K562 (cell line): ENCODE measurements at regions not wholly inside any gene's neighbourhood (a gene's known extent, or its start where the extent isn't known, plus 50 kb on each side); places are given as distances from the start of the nearest gene placed in this dataset.

Experiments
- FOXM1 ChIP-seq, 2 experiments: fragments of 450-650 bp in 1 of 2; sonication (generic) in 1 of 2; formaldehyde crosslinking in 1 of 2; IDR thresholded peaks; 2 replicates each; pipeline versions ENCODE4 v1.6.1 to v1.9.0; 2017 to 2022; ENCODE audit warnings: low read depth in 2 of 2, mild to moderate bottlenecking in 2 of 2, missing genetic modification reagents in 1 of 2, moderate library complexity in 1 of 2
- MYC ChIP-seq, 2 experiments: fragments of 250-450 bp in 1 of 2; sonication (Bioruptor Pico) in 1 of 2; IDR thresholded peaks; 2 replicates each; pipeline versions ENCODE4 v1.5.1 to v1.6.1; 2012 to 2021; ENCODE audit warnings: low read depth in 2 of 2, borderline replicate concordance in 1 of 2, improper control_type of control experiment in 1 of 2, low read length in 1 of 2, mild to moderate bottlenecking in 1 of 2, moderate library complexity in 1 of 2
- POLR2AphosphoS5 ChIP-seq: IDR thresholded peaks from 2 replicates; pipeline ENCODE4 v1.6.1; 2011; ENCODE audit warnings: mild to moderate bottlenecking, low read depth, low read length, moderate library complexity; ENCODE audit not compliant: control insufficient read depth, insufficient read depth
- TF ChIP-seq, protein P1 (sequence below), 2 experiments: fragments of 450-650 bp in 1 of 2; sonication (generic) in 1 of 2; formaldehyde crosslinking in 1 of 2; IDR thresholded peaks; 2 replicates each; pipeline versions ENCODE4 v1.7.1 to v1.9.0; 2016 to 2022; ENCODE audit warnings: inconsistent platforms in 1 of 2, mild to moderate bottlenecking in 1 of 2, missing genetic modification reagents in 1 of 2

DNA sequence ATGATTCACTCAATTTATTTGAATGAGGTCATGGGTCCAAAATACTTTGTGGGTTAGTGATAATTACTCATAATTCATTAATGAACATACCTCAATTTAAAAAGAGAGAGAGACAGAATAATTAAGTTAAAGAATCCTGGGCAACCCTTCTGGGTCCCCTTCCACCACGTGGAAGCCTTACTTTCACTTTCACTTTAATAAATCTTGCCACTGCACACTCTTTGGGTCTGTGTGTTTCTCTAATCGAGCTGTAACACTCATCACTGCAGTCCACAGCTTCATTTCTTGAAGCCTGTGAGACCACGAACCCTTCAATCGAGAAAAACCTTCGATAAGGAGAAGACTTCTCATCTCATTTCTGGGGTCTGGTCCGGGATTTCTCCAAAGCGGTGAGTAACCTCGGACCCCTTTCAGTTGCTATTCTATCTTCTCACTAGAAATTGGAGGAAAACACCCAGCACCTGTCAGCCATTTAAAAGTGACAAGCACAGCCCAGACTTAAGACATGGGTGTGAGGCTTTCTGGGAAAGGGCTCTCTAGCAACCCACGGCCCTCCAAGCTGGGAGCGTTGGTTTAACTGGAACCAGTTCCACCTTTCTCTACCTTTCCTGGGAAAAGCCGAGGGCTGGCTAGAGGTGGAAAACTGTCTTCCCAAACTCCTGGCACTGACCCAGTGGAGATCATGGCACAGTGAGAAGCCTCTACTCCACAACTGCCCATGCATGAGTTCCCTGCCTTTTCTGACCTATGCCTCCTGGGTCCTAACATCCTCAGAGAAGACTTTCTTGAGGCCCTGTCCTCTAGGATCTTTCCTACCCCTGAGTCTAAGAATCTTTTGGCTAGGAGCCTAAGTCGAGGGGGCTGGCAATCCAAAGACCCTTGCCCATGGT lies 148.8 kb upstream of the ATF7IP start (continued):
- TF ChIP-seq, protein P1, sequence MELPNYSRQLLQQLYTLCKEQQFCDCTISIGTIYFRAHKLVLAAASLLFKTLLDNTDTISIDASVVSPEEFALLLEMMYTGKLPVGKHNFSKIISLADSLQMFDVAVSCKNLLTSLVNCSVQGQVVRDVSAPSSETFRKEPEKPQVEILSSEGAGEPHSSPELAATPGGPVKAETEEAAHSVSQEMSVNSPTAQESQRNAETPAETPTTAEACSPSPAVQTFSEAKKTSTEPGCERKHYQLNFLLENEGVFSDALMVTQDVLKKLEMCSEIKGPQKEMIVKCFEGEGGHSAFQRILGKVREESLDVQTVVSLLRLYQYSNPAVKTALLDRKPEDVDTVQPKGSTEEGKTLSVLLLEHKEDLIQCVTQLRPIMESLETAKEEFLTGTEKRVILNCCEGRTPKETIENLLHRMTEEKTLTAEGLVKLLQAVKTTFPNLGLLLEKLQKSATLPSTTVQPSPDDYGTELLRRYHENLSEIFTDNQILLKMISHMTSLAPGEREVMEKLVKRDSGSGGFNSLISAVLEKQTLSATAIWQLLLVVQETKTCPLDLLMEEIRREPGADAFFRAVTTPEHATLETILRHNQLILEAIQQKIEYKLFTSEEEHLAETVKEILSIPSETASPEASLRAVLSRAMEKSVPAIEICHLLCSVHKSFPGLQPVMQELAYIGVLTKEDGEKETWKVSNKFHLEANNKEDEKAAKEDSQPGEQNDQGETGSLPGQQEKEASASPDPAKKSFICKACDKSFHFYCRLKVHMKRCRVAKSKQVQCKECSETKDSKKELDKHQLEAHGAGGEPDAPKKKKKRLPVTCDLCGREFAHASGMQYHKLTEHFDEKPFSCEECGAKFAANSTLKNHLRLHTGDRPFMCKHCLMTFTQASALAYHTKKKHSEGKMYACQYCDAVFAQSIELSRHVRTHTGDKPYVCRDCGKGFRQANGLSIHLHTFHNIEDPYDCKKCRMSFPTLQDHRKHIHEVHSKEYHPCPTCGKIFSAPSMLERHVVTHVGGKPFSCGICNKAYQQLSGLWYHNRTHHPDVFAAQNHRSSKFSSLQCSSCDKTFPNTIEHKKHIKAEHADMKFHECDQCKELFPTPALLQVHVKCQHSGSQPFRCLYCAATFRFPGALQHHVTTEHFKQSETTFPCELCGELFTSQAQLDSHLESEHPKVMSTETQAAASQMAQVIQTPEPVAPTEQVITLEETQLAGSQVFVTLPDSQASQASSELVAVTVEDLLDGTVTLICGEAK (IDR thresholded peaks at IDR 0.05), result 0 out of 2 replicates have a peak, but pooled peaks have one; percentile 33
- TF ChIP-seq, protein P1 (CRISPR knock-in tag; IDR thresholded peaks at IDR 0.05), result no peak
- TF ChIP-seq MYC (IDR thresholded peaks at IDR 0.05; ENCODE audit: low read depth, low read length) (peak; percentile 75), MYC (CRISPR knock-in tag; IDR thresholded peaks at IDR 0.05; ENCODE audit: borderline replicate concordance, low read depth) (no peak), POLR2AphosphoS5 (no peak), FOXM1 (IDR thresholded peaks at IDR 0.05; ENCODE audit: low read depth) (peak; percentile 82), FOXM1 (CRISPR knock-in tag; IDR thresholded peaks at IDR 0.05; ENCODE audit: low read depth) (no peak)
